Activated T-helper 1 cell treated with anti-CD3 and anti-CD28 coated beads, Interleukin-2, amount 50 U/mL, for 16 hours (primary cell): ENCODE measurements at regions not wholly inside any gene's neighbourhood (a gene's known extent, or its start where the extent isn't known, plus 50 kb on each side); places are given as distances from the start of the nearest gene placed in this dataset.
"Not testable (repeated sequence)": the region's sequence is repeated elsewhere in the genome, so short reads cannot be mapped to it uniquely, and the experiment has no call there.

ENCODE experiments used
- DNase-seq, 2 donors: peaks; one replicate each; pipeline ENCODE4 v3.0.0-alpha.2; 2020; ENCODE audit warnings: low read depth in 1 of 2, low spot score in 1 of 2

DNA sequence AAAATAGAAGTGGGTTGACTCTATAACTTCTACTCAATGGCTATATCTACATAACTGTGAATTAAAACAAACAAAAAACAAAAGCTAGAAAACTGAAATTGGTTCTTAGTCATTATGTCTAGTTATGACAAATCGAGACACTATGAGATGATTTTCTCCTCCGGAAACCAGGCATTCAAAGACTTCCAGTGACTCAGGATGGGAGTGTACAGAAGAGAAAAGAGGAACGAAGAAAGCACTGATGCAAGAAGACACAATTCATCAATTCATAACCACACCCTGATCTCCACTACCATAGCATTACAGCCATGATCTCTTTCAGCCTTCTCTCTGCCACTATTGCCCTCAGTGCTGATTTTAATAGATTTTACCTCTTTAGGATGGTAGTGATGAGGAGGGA lies 253.6 kb downstream of the CBLL2 start:
- no peak for DNase-seq

DNA sequence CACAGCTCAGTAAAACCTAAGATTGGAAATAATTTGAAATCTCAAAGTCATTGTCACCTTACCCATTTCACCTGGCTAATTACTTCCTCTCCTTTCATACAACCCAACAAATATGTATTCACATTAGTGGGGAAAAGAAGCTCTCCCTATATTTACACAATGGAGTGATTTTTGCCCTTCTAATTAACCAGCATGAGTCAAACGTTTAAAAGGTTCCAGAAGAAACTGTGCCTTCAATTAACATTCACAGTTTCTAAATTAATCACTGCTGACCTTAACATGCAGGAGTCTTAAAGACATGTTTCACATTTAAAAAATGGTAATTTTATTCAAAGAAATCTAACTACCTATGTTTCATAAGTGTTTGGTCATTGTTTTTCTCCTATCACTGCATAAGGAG lies 254.6 kb downstream of the CBLL2 start:
- no peak for DNase-seq

DNA sequence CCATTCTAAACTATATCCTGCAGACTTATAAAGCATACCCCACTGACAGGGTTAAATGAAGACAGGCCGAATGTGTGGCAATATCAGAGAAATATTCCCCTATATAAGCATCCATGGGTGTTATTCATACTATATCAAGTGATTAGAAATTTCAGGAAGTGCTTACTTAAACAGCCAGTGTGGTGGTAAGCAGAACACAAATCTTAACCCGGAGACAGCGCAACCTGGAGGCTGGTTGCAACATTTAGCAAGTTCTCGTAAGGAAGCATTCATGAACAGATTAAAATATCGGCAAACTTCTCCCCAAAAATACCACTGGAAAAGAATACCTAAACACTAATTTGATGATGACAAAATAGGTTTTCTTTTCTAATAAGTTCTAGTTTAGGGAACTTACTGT lies 261.2 kb downstream of the CBLL2 start:
- DNase-seq, result no peak

DNA sequence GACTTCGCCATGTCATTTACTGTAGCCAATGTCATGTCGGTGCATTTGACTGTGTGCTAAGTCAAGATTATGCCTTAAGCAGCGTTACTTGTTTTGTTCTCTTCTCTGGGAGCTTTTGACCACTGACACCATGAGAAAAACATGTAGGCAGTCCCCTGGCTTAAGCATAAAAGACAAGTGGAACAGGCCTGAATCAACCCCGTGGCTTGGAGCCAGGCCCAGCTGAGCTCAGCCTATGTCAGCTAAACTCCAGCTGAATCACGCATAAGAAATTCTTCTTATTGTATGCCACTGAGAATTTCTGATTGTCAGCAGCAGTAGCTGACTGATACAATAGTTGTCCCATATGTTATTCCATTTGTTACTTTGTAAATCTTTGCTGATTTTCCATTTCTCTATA lies 261.9 kb downstream of the CBLL2 start:
- no peak for DNase-seq

DNA sequence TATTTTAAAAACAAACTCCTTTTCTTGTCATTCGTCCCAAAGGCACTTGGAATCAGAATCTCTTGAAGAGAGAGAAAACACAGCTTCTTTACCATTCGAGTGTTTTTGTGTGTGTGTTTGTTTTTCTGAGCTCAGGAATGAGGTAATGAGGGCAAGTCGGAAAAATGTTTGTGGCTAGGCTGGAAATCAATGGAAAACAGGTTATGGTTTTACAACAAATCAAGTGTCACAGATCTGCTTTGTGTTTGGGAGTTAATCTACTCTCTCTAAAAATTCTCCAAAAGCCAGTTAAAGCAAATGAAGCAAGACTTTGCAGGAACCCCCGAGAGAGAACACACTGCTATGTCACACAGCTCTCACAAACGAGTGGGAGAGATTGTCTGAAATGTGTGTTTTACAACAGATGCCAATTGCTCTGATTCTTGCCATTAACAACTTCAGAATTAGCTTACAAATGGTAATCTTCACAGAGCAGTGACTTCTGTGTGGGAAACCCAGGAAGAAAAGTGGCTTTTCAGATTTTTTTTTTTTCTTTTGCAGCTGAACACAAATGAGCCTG lies 264.1 kb downstream of the CBLL2 start:
- DNase-seq, result no peak

DNA sequence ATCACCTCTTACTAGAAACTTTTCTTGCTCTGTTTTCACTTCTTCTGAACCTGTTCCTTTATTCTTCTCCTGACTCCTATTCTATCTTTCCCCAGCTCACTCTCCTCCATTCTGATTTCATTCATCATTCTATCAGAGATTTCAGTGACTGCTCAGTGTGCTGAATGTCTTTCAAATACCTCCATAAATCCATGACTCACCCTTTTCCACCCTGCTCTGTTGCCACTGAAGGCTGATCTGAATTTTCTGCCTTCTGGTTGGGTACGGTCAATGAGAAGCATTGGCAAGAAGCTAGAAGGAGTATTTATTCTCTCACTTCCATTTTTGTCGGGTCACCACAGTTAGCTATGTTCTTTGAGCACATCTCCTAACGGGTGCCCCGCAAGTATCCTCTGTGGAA lies 265.9 kb downstream of the CBLL2 start:
- DNase-seq, result no peak

DNA sequence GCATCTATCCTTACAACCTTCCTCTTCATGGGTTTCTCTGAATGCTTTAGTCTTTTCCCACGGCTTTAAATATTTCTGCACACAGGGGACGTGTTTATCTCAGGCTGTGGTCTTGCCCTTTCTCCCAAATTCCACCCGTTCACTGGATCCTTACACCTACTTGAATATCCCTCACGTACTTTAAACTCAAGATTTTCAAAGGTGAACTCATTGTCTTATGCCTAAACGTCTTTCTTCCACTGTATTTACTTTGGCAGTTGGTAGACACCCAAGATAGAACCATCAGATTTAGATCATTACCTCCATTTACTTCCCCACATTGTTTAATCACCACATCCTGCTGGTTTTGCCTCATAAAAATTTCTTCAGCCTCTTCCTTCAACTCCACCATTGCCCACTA lies 269.2 kb downstream of the CBLL2 start:
- no peak for DNase-seq

DNA sequence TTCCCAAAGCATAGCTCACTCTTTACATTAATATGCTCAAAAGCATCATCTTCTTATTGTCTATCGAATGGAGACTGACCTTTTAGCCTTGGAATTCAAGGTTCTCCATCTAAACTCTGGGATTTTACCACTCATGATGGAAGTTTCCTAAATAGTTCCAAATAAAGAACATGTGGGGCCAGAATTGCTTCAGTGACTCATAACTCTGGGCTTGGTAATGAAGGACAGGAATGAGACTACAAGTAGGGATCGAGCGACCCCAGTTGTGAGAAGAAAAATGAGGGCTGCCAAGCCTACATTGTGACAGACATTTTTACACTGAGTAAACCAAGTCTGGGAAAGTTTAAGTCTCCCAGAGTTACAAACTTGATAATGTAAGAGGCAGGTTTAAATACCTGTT lies 269.9 kb downstream of the CBLL2 start:
- no peak for DNase-seq

DNA sequence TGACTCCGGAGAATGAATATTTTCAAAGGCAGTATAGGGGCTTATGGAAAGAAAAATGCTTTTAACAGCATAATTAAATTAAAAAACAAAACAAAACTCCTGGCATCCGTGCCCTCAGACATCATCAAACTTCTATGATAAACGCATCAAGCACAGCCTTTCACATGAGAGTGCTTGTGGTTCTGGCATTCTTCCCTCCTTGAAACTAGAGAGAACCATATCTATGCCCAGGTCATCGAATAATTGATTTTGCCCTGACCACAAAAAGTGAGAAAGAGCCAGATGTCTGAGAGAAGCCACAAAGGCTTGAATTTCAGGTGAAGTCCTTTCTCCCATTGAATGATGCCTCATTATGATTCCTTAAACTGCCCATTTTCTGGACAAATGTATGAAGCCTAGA lies 286.8 kb downstream of the CBLL2 start:
- DNase-seq, result no peak

DNA sequence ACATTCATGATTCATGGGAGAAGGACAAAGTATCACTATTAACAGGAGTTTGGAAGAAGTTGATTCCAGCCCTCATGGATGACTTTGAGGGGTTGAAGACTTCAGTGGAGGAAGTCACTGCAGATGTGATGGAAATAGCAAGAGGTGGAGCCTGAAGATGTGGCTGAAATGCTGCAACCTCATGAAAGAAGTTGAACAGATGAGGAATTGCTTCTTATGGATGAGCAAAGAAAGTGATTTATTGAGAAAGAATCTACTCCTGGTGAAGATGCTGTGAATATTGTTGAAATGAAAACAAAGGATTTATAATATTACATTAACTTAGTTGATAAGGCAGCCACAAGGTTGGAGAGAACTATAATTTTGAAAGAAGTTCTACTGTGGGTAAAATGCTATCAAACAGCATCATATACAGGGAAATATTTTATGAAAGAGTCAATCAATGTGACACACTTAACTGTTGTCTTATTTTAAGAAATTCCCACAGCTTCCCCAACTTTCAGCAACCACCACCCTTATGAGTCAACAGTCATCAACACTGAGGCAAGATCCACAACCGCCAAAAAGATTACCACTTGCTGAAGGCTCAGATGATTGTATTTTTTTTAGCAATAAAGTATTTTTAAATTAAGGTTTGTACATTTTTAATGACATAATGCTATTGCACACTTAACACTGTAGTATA lies 302.6 kb downstream of the CBLL2 start:
- no peak for DNase-seq

DNA sequence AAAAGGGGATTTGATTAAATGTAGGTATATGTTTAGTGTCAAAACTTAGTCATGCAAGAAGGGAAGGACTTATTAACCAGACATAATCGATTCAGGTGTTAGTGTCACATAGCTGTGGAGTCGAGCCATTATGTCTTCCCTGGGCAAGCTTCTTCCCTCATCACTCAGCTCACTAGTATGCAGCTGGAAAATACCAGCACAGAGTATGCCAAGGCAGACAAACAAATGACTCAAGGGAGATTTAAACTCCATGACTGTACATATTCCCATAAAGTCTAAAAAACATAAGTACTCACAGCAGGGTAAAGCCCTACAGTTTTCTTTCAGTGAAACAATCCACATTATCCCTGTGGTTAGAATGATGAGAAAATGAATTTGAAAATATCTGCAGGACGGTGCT lies 304.5 kb downstream of the CBLL2 start:
- DNase-seq, result no peak

DNA sequence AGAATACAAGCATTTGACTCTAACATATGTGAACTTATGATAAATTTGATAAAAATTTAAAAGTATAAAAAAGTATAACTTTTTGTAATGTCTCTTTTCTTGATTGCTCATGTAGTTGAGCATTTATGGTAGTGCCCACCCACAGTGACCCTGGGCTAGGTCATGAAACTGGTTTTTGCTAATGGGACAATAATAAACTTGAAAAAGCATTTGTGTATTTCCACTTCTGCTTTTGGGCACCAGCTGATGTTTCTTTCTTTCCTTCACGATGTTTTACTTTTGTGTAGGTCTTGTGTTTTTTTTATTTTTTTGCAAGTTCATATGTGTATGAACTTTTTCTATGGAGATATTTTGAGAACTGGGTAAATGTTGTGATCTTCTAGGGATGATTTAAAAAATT lies 313.1 kb downstream of the CBLL2 start:
- no peak for DNase-seq

DNA sequence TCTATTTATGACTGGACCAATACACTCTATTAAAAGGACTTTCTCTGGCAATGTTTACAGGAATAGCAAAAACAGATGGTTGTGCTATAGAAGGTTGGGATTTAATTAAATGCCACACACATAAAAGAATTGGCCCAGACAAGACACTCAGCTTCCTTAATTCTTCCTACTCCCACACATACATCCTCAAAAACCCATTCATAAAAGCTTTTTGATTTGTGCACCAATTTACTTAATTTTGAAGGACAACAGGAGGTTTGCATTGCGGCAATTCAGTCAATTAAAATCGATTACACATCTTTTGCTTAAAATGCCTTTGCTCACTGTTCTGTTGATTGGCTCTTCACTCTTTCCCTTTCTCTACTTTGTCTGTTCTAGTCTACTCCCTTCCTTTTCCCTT lies 317.1 kb downstream of the CBLL2 start:
- no peak for DNase-seq

DNA sequence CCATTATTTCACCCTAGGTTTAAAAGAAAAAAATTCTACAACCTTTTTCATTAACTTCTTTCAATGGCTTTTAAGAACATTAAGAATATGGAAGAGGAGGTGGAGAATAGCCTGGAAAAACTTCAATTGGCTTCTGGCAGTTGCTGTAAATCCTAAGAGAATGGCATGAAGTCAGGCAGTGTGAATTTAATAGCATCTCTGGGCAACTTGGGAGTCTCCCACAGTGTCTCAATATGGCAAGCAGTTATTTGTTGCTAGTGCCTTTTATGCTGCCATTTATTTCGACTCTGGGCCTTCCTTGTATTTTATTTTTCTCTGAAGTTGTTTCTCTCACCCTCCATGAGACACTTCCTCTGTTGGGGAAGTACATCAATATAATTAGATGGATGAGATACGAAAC lies 322.1 kb downstream of the CBLL2 start:
- DNase-seq, result no peak

DNA sequence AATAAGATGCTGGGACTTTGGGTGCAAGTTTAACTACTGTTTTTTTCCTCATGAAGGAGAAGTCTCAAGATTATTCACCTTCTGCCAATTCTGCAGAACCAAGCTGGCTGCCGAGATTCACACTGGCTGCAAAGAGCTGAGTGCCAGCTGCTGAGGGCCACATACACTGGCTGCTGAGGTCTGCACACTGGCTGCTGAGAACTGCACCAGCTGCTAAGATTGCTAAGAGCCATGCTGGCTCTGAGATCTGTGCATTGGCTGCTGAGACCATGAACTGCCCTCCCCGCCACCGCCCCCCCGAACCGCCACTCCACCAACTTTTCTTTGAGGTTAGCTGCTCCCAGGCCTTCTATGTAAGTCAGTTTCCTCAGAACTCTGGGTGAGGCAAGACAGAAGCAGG lies 330.3 kb downstream of the CBLL2 start:
- DNase-seq, result no peak

DNA sequence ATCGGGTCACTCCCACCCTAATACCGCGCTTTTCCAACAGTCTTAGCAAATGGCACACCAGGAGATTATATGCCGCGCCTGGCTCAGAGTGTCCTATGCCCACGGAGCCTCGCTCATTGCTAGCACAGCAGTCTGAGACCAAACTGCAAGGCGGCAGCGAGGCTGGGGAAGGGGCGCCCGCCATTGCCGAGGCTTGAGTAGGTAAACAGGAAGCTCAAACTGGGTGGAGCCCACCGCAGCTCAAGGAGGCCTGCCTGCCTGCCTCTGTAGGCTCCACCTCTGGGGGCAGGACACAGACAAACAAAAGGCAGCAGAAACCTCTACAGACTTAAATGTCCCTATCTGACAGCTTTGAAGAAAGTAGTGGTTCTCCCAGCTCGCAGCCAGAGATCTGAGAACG lies 336.7 kb downstream of the CBLL2 start:
- DNase-seq, result not testable (repeated sequence)

DNA sequence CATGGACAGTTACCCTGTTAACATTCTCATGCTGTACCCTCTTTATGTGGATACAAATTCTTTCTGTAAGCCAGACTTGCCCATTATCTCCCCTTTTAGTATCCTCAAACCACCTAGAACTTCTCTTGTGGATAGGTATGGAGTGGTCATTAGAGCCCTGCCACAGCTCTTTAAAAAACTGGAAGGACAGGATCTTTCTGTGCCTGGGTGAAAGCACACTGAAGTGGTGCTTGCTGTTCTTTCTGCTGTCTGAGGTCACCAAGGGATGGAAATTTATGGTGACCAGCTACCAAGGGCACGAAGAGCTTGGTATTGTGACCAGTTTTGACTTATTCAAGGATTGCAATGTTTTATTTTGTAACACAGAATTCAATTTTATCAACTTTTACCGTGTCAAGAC lies 344.2 kb downstream of the CBLL2 start:
- DNase-seq, result no peak

DNA sequence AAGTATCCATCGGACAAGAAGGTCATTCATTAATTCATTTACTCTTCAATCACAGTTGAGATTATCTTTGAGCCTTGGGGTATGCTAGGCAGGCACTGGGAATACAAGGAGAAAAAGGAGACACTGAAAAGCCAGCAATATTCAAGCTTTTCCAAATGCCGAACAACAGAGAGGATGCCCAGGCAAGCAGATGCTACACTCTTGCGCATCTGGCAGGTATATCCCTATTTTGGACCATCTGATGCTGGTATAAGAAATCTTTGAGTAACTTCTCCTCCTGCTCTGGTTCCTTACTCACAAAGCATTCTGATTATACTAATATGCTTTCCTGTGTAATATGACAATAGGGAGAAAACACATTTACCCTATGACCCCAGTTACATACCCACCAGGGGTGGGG lies 354.9 kb downstream of the CBLL2 start:
- DNase-seq, result no peak

DNA sequence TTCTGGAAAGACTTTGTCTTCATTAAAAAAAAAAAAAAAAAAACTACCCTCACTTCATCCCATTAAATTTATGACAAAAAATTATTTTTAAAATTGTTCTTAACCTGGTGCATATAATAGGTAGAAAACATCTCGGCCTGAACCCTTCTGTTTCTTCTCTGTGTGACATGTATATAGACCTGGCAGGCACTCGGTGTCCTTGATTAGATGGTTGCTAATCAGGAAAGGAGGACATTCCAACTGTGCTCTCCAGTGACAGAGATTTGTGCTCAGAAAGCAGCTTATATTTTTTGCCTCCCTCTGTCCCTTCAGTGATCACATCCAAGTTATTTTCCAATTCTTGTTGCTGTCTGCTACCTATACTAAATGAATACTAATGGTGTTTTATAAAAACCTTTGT lies 355.6 kb downstream of the CBLL2 start:
- DNase-seq, result no peak

DNA sequence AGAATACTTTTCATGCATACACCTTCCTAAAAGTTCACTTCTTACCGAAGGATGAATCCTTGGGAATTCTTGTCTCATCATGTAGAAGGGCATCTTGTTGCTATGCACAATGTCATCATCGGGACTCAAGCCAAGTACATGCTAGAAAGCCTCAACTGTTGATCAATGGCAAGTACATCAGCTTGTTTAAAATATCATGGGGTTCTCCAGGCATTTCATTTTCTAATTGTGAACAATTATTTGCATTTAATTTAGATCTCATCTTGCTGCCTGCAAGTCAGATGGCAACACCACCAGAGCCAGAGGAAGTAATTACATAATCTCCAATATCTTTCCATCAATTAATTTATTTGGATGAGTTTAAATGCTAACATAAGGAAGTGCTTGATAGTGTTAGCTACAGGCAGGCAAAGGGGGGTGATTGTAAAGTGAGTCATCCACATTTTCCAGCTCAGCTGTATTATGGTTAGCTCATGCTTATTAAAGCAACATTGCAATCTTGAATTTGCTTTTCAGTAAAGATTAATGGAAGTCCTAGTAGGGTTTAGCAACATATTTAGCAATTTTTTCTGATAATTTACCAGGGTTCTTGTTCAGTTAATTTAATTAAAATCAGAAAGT lies 356.5 kb downstream of the CBLL2 start:
- no peak for DNase-seq

DNA sequence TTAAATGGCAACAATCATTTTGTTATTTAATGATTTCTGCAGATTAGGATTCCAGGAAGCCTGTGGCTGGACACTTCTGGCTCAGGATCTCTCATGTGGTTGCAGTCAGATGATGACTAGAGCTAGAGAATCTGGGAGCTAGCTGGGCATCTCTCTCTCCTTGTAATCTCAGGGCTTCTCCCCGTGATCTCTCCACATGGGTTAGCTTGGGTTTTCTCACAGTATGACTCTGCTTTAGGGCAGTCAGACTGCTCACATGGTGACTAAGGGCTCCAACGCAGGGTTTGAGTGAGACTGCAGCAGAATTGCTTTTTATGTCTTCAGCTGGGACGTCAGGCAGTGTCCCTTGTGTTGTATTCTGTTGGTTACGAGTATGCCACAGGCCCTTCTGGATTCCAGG lies 361.4 kb downstream of the CBLL2 start:
- no peak for DNase-seq

DNA sequence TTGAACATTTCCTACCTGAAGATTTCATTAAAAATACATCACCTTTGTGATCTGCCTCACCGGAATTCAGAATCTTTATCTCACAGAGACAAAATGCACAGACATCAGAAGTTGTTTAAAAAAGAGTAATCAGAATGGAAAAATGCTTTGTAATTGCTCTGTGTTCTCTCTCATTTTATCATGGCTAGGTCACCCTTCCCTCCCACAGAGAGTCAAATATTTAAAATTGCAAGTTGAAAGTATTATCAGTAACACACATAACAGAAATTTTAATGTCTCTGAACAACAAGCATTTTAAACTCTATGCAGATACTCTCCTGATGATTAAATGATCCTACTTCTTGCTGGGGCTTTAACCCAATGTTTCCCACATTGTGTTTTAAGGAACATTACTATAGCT lies 362.0 kb downstream of the CBLL2 start:
- no peak for DNase-seq

DNA sequence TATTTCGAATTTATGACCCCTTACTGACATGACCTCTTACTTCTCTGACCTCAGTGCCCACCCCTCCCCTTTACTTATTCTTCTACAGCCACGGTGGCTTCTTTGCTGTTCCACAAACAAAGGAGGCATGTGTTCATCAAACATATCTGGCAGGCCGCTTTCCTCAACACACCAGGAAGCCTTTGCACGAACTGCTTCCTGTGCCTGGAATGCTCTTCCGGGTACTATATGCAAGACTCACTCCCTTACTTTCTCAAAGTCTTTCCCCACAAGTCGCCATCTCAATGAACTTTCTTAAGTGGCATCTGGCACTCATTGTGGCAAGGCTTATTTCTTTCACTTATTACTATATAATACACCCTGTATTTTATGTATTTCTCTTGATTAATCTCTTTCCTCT lies 351.5 kb upstream of the DDX53 start:
- DNase-seq, result no peak
